NCI-H2196 (cell line): ENCODE measurements at regions not wholly inside any gene's neighbourhood (a gene's known extent, or its start where the extent isn't known, plus 50 kb on each side); places are given as distances from the start of the nearest gene placed in this dataset.

Experiments
- DNase-seq: peaks from one replicate; lab custom pipeline; 2025; ENCODE audit not compliant: unreplicated experiment; lab: John Stamatoyannopoulos, UW

DNA sequence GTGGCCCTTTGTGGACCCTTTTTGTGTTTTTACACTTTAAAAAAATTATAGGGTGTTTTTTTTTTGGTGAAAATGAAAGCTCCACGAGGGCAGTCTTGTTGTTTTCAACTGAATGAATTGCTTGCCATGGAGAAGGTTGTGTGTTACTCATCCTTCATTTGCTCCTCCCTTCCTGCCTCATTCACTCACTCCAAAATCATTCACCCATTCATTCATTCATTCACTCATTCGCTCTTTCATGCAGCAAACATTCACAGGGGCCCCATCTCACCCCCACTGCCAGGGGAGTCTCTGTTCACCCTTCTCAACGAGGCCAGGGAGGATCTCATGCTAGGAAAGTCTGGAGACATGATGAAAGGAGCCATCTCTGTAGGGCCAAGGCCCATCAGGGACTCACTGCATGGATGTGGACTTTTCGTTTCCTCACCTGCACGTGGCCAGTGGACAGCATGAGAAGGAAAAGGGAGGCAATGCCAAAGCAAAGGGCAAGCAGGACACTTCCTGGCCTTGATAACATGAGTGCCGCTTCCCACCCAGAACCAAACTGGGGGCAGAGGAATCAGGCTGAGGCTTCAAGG lies 62.8 kb upstream of the COL13A1 start:
- DNase-seq: no peak

DNA sequence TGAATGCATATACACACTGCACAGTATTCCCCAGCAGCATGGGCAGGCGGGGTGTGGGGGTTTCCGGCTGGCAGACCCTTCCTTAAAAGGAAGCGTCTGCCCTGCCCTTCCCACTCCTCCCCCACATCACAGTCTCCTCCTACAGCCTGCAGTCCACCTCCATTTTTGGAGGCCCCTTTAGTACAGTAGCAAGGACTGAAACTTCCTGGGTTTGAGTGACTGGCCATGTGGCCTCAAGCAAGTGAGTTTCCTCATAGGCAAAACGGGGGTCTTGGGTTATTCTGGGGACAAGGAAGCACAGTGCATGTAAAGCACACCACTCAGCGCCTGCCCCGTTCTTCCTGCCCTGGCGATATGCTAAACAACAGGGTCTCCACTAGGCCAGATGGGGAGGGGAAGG lies 62.1 kb upstream of the COL13A1 start:
- DNase-seq: no peak

DNA sequence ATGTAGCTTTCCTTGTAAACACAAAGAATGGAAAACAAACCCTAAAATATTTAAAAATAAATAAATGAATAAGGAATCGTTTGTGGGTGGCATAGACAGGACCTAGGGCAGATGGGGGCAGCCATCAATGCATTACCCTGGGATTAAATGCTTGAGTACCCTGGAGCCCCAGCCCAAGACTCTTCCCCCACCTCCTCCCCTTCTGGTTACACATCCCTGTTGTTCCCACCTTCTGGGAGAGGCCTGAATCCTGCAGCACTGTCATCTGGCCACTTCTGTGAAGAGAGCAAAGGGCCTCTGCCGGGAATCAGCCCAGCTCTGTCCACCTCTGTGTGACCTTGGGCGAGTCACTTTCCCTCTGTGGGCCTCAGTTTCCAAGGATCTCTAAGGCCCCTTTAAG lies 61.6 kb upstream of the COL13A1 start:
- DNase-seq: no peak

DNA sequence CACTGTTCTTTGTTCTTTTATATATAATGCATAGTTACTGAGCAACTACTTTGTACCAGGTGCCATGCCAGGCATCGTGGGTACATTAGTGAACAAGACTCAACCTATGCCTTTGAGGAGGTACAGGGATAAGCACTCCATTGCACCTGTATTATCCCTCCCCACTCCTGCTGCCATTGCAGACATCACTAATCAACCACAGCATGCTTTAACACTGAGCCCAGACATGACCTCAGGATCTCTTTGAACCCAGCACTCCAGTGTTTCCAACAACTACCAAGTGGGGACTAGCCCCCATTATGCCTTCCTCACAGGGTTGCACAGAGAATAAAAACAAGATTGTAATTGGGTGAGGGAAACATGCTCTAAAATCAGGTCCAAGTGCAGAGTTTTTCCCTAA lies 60.5 kb upstream of the COL13A1 start:
- DNase-seq: no peak

DNA sequence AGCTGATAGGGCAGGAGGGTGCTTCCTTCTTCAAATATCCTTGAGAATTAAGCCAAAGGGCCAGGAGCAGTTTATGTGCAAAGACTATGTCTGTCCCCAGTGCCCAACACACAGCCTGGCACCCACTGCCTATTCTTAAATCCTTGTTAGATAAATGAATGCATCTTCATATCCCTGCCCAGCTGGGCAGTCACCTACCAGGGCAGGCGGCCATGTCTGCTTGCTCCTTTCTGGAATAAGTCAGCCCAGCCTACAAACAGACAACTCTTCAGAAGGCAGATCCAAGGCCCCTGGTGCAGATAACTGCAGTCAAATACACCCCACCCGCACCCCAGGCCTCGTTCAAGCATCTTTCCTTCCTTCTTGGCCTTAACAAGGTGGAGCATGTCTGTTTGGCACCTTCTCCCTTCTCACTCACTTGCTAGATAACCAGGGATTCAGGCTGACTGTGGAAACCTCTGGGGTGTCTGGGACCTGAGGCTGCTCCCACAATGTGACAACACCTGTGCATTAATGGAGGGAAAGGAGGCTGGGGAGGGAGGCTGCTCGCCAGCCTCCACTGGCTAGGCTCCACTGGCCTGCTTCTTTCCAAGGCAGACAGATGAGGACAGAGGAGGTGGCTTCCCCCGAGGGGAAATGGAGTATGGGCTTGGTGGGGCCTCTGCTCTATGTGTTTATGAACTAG lies 59.9 kb upstream of the COL13A1 start:
- DNase-seq: no peak

DNA sequence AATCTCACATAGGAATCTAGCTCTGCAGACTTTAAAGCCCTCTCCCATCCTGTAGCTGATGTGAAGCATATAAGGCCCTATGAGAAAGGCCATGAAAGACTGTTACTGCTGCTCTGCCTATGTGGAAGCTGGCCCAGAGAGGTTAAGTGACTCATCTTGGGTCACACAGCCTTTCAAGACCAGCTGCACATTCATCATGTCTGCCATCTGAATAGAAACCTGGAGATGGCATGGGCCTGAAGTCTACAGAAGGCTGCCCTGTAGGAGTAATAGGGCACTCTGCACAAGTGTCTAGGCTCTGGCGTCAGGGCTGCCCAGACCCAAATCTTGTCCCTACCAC lies 59.4 kb upstream of the COL13A1 start:
- DNase-seq: no peak

DNA sequence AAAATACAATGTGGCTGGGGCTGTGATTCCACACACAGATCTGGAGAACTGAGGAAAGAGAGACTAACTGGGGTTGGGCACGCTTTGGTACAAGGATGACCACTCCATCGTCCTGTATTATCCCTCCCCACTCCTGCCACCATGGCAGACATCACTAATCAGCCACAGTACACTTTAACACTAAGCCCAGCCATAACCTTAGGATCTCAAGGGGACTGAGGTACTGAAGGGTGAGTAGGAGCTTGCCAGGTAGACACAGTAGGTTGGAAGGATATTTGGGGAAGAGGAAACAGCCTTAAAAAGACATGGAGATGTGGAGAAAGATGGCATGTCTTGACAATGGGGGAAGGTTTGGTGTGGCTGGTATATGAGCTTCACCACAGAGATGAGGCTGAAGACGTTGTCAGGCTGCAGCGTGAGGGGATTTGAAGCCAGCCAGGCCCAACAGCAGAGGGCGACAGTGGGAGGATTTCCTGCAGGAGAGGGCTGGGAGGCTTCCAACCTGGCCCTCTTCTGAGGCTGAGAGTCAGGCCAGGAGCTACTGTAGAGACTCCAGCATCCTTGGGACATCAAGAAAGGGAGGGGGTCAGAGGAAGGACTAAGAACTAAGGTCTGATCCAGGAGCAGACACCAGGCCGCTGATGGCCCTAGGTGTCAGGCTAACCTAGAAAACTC lies 58.6 kb upstream of the COL13A1 start:
- DNase-seq: peak; percentile 5

DNA sequence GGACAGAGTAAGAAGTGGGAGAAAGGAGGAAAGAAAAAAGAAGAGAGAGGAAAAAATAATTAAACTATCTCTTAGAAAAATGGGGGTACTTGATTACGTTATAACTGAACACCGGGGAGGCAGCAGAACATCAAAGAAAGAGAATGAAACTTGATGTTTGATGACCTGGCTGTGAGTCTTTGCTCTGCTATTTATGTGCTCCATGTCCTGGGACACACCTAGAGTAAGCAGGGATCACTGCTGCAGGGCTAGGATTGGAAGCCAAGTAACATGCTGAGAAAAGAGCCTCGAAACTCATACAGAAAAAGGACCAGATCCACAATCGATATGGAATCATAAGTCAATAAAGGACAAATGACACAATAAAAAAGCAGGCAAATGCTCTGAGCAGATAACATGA lies 56.7 kb upstream of the COL13A1 start:
- no peak for DNase-seq

DNA sequence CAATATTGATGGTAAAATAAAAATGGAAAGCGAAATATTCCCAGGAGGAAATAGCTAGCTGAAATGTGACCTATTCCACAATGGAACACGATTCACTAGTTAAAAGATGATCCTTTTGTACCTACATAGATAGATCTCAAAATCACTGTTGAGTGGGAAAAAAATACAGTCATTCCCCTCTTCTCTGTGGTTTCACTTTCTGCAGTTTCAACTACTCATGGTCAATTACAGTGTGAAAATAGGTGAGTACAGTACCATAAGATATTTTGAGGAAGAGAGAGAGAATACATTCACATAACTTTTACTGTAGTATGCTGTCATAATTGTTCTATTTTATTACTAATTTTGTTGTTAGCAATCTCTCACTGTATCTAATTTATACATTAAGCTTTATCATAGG lies 56.0 kb upstream of the COL13A1 start:
- no peak for DNase-seq

DNA sequence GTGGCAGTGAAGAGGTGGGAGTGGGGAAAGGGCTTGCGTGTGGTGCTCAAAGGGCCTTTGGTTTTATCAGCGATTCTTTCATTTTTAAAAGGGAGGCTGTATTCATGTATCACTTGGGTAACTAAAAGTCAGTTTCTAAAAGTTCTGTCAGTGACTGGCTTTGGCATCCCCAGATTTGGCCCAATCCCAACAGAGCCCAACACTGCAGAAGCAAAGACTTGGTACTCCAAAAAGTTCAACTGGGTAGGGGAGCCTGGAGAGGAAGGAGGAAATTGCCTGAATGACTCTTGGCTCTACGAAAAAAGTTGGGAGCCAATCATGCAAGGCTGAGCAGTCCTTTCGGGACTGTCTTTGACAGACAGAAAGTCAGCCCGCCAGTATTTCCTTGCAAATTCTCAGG lies 54.5 kb upstream of the COL13A1 start:
- DNase-seq: no peak

DNA sequence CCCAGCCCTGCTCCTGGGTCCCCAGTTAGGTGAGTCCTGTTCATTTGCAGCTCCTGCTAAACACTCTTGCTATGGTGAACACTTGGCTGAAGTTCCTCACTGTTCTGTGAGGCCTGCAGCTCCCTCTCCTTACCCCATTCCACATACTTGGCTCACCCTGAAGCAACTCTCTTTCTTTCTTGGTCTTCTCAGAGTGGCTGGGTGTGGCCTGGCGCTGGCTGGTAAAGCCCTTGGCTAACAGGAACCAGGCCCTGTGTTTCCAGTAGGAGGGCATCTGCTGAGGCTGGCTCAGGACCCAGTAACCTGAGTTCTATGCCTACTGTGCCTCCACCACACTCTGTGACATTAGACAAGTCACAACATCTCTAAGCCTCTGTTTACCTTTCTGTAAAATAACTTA lies 53.1 kb upstream of the COL13A1 start:
- DNase-seq: no peak

DNA sequence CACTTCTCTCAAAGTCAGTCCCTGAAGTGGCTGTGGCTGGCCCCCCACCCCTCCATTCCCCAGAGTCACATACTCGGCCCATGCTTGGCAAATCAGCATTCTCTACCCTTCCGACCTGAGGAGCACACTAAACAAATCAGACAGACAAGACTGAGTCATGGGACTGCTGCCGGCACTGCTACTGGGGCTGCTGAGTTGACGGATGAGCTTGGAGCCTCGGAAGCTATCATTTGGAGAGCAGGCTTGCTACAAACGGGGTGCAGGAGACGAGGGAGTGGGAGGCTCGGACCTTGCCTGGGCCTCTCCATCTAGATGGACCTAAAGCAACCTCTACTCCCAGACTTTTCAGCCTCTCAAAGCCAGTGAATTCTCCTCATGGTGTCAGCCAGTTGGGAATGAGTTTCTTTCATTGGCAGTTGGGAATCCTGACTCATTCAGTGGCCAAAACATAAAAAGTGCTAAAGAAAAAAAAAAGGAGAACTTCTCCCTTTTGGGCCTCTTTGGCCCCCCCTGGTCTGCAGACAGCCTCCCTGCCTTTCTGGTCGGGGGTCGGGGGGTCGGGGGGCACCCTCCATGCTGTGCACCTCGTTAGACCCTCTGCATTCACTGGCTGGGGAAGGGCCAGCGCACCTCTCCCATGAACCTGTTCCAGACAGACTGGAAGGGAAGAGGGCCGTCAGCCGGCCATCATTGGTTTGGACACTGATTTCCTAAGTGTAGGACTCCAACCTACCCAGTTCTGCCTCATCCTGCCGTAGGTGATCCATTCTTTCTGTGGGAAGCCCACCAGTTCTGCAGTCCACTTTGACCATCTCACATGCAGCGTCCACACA lies 52.3 kb upstream of the COL13A1 start:
- DNase-seq: no peak

DNA sequence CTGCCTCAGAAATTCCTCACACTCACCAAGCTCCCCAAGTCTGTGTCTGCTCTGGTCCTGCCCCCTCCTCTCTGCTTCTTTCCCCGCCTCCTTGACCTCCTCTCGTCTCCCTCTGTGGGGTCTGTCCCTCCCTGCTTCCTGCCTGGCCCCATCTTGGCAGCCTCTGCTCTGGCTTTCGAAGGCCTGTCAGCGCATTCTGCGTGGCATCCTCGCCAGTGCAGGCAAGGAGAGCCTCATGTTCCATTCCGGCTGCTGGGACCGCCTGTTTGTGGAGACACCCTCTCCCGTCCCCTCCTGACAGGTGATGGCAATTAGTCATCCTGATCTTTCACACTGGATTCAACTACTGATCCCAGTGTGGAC lies 51.7 kb upstream of the COL13A1 start:
- DNase-seq: no peak

DNA sequence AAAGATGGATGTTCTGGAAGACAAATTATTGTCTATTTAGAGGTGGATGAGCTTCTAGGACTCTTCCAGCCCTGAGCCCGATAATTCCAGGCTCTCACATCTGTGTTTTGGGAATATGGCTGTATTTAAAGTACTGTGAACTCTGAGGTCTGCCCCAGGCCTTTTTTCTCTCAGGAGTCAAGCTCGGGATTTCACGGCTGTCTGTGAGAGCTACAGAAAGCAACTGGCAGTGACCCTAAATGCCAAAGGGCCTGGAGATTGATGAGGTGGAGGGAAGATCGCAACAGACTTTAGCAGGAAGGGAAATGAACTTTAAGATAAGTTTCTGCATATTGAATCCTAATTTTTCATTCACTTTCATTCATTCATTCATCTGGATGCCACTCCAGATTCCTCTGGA lies 51.0 kb upstream of the COL13A1 start:
- no peak for DNase-seq

DNA sequence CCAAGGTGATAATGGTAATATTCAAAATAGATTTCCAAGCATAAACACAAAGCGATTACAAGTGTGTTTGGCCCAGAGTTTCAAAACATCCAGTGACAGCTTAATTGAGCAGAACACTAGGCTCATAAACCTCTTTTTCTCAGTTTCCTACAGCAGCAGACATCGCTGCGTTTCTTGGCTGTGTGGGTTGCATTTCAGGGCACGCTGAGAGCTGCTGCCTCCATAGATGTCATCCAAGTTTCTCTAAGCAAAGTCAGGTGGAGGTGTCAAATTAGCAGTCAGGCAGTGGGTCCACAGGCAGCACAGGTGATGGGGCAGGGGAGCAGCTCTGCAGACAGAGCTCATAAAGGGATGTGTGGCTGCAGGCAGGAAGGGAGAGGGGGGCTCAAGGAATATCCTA lies 50.5 kb upstream of the COL13A1 start:
- no peak for DNase-seq
